Central memory CD8-positive, alpha-beta T cell (primary cell): ENCODE measurements at regions not wholly inside any gene's neighbourhood (a gene's known extent, or its start where the extent isn't known, plus 50 kb on each side); places are given as distances from the start of the nearest gene placed in this dataset.

Source experiments
- ATAC-seq: fragments of 150-1000 bp; cut with Tn5 transposase; replicated peaks from 2 replicates; pipeline ENCODE4 v1.10.0; 2022; ENCODE audit warnings: mild to moderate bottlenecking, moderate FRiP score, moderate number of reproducible peaks; ENCODE audit not compliant: poor library complexity, severe bottlenecking; ENCODE audit errors: extremely low read depth
- DNase-seq, 2 donors: peaks; one replicate each; pipeline ENCODE4 v3.0.0; 2021; ENCODE audit warnings: low spot score in 2 of 2
- H3K27ac Mint-ChIP-seq: one replicate; pipeline ENCODE4 v1.8.0; 2022; ENCODE audit warnings: low read depth, mild to moderate bottlenecking, moderate library complexity, mixed read lengths
- H3K27me3 Mint-ChIP-seq: one replicate; pipeline ENCODE4 v1.8.0; 2022; ENCODE audit warnings: mixed read lengths
- H3K36me3 Mint-ChIP-seq: one replicate; pipeline ENCODE4 v1.8.0; 2022; ENCODE audit warnings: mild to moderate bottlenecking, moderate library complexity, mixed read lengths; ENCODE audit not compliant: insufficient read depth
- H3K4me1 Mint-ChIP-seq: one replicate; pipeline ENCODE4 v1.8.0; 2022; ENCODE audit warnings: mixed read lengths
- H3K4me3 Mint-ChIP-seq: one replicate; pipeline ENCODE4 v1.8.0; 2022; ENCODE audit warnings: mild to moderate bottlenecking, moderate library complexity, mixed read lengths
- H3K9me3 Mint-ChIP-seq: one replicate; pipeline ENCODE4 v1.8.0; 2022; ENCODE audit warnings: mixed read lengths

GRCh38 chr3:20696388-20697150, 510.6 kb upstream of the SGO1 start:
- Mint-ChIP-seq H3K4me1 (no peaks in the 10 kb centered on the region), H3K27me3 (no peaks in the 10 kb centered on the region), H3K9me3 (peaks cover 17% of the 10 kb centered on the region), H3K27ac (no peak overlapping the region), H3K36me3 (no peaks in the 10 kb centered on the region), H3K4me3 (no peak overlapping the region)
- DNase-seq (no peak), ATAC-seq (no peak)

GRCh38 chr3:20692675-20693074, 506.7 kb upstream of the SGO1 start:
- no peak overlapping the region for H3K27ac Mint-ChIP-seq
- ATAC-seq = no peak
- H3K4me3 Mint-ChIP-seq = no peak overlapping the region
- H3K36me3 Mint-ChIP-seq = no peaks in the 10 kb centered on the region
- H3K4me1 Mint-ChIP-seq = no peaks in the 10 kb centered on the region
- no peak for DNase-seq
- no peaks in the 10 kb centered on the region for H3K27me3 Mint-ChIP-seq
- peaks cover 9% of the 10 kb centered on the region for H3K9me3 Mint-ChIP-seq

GRCh38 chr3:20683910-20684309, 497.9 kb upstream of the SGO1 start:
- Mint-ChIP-seq H3K4me1 (no peaks in the 10 kb centered on the region), H3K9me3 (peaks cover 41% of the 10 kb centered on the region), H3K36me3 (no peaks in the 10 kb centered on the region), H3K4me3 (no peak overlapping the region), H3K27ac (no peak overlapping the region), H3K27me3 (no peaks in the 10 kb centered on the region)
- ATAC-seq = no peak
- no peak for DNase-seq

- no peak for ATAC-seq
- H3K9me3 Mint-ChIP-seq = peaks cover 41% of the 10 kb centered on the region
- H3K27me3 Mint-ChIP-seq = no peaks in the 10 kb centered on the region
- no peak overlapping the region for H3K4me3 Mint-ChIP-seq
- H3K36me3 Mint-ChIP-seq = no peaks in the 10 kb centered on the region
- H3K4me1 Mint-ChIP-seq = no peaks in the 10 kb centered on the region
- H3K27ac Mint-ChIP-seq = no peak overlapping the region
- no peak for DNase-seq
Observed at GRCh38 chr3:20682573-20682972, 496.6 kb upstream of the SGO1 start.

GRCh38 chr3:20680990-20681628, 495.1 kb upstream of the SGO1 start:
- Mint-ChIP-seq H3K4me3 (no peak overlapping the region), H3K9me3 (peaks cover 37% of the 10 kb centered on the region), H3K27me3 (no peaks in the 10 kb centered on the region), H3K27ac (no peak overlapping the region), H3K36me3 (no peaks in the 10 kb centered on the region), H3K4me1 (no peaks in the 10 kb centered on the region)
- DNase-seq = no peak
- ATAC-seq = no peak

GRCh38 chr3:20673866-20674265, 487.9 kb upstream of the SGO1 start:
- DNase-seq = no peak
- H3K36me3 Mint-ChIP-seq = no peaks in the 10 kb centered on the region
- H3K9me3 Mint-ChIP-seq = peaks cover 33% of the 10 kb centered on the region
- no peak for ATAC-seq
- no peak overlapping the region for H3K4me3 Mint-ChIP-seq
- no peaks in the 10 kb centered on the region for H3K27me3 Mint-ChIP-seq
- H3K27ac Mint-ChIP-seq = no peak overlapping the region
- no peaks in the 10 kb centered on the region for H3K4me1 Mint-ChIP-seq

- DNase-seq = no peak
- H3K9me3 Mint-ChIP-seq = peaks cover 38% of the 10 kb centered on the region
- ATAC-seq = no peak
- no peaks in the 10 kb centered on the region for H3K27me3 Mint-ChIP-seq
- H3K27ac Mint-ChIP-seq = no peak overlapping the region
- no peak overlapping the region for H3K4me3 Mint-ChIP-seq
- H3K36me3 Mint-ChIP-seq = no peaks in the 10 kb centered on the region
- H3K4me1 Mint-ChIP-seq = no peaks in the 10 kb centered on the region
Observed at GRCh38 chr3:20669675-20670074, 483.7 kb upstream of the SGO1 start.

GRCh38 chr3:20669184-20669583, 483.2 kb upstream of the SGO1 start:
- DNase-seq = no peak
- no peak overlapping the region for H3K4me3 Mint-ChIP-seq
- no peaks in the 10 kb centered on the region for H3K27me3 Mint-ChIP-seq
- no peaks in the 10 kb centered on the region for H3K4me1 Mint-ChIP-seq
- H3K27ac Mint-ChIP-seq = no peak overlapping the region
- peaks cover 38% of the 10 kb centered on the region for H3K9me3 Mint-ChIP-seq
- no peaks in the 10 kb centered on the region for H3K36me3 Mint-ChIP-seq
- no peak for ATAC-seq

GRCh38 chr3:20668411-20668810, 482.4 kb upstream of the SGO1 start:
- H3K4me3 Mint-ChIP-seq = no peak overlapping the region
- no peaks in the 10 kb centered on the region for H3K27me3 Mint-ChIP-seq
- H3K36me3 Mint-ChIP-seq = no peaks in the 10 kb centered on the region
- H3K9me3 Mint-ChIP-seq = peaks cover 30% of the 10 kb centered on the region
- DNase-seq (no peak), ATAC-seq (no peak)
- H3K27ac Mint-ChIP-seq = no peak overlapping the region
- H3K4me1 Mint-ChIP-seq = no peaks in the 10 kb centered on the region

GRCh38 chr3:20666091-20666490, 480.1 kb upstream of the SGO1 start:
- no peak for DNase-seq
- H3K36me3 Mint-ChIP-seq = no peaks in the 10 kb centered on the region

GRCh38 chr3:20658491-20658890, 472.5 kb upstream of the SGO1 start:
- no peak overlapping the region for H3K27ac Mint-ChIP-seq
- no peak for DNase-seq
- H3K9me3 Mint-ChIP-seq = peaks cover 20% of the 10 kb centered on the region
- H3K27me3 Mint-ChIP-seq = no peaks in the 10 kb centered on the region
- H3K4me3 Mint-ChIP-seq = no peak overlapping the region
- ATAC-seq = no peak
- no peaks in the 10 kb centered on the region for H3K36me3 Mint-ChIP-seq
- H3K4me1 Mint-ChIP-seq = no peaks in the 10 kb centered on the region

More at GRCh38 chr3:20666091-20666490, 480.1 kb upstream of the SGO1 start:
- H3K27ac Mint-ChIP-seq = no peak overlapping the region
- no peaks in the 10 kb centered on the region for H3K4me1 Mint-ChIP-seq
- no peak for ATAC-seq
- H3K9me3 Mint-ChIP-seq = peaks cover 25% of the 10 kb centered on the region
- no peak overlapping the region for H3K4me3 Mint-ChIP-seq
- no peaks in the 10 kb centered on the region for H3K27me3 Mint-ChIP-seq

GRCh38 chr3:20657560-20657959, 471.6 kb upstream of the SGO1 start:
- H3K36me3 Mint-ChIP-seq = no peaks in the 10 kb centered on the region
- no peak for ATAC-seq
- H3K9me3 Mint-ChIP-seq = peaks cover 25% of the 10 kb centered on the region
- no peak for DNase-seq
- no peak overlapping the region for H3K4me3 Mint-ChIP-seq
- no peaks in the 10 kb centered on the region for H3K4me1 Mint-ChIP-seq
- no peaks in the 10 kb centered on the region for H3K27me3 Mint-ChIP-seq
- no peak overlapping the region for H3K27ac Mint-ChIP-seq

GRCh38 chr3:20652231-20652986, 466.4 kb upstream of the SGO1 start:
- Mint-ChIP-seq H3K4me3 (no peak overlapping the region), H3K9me3 (peaks cover 21% of the 10 kb centered on the region), H3K36me3 (no peaks in the 10 kb centered on the region), H3K4me1 (no peaks in the 10 kb centered on the region), H3K27me3 (no peaks in the 10 kb centered on the region), H3K27ac (no peak overlapping the region)
- ATAC-seq (no peak), DNase-seq (no peak)
